Brain microvascular endothelial cell (primary cell): ENCODE measurements at regions not wholly inside any gene's neighbourhood (a gene's known extent, or its start where the extent isn't known, plus 50 kb on each side); places are given as distances from the start of the nearest gene placed in this dataset.
"Not testable (repeated sequence)": the region's sequence is repeated elsewhere in the genome, so short reads cannot be mapped to it uniquely, and the experiment has no call there.

Source experiments
- DNase-seq: peaks from one replicate; pipeline ENCODE4 v3.0.0-alpha.2; 2020
- H3K27ac ChIP-seq: fragments of 250-450 bp; sonication (Bioruptor Pico); 2 replicates; pipeline ENCODE4 v1.5.1; 2020; ENCODE audit warnings: mild to moderate bottlenecking, moderate library complexity
- H3K27me3 ChIP-seq: fragments of 250-450 bp; sonication (Bioruptor Pico); replicated peaks from 2 replicates; pipeline ENCODE4 v1.5.1; 2020; ENCODE audit warnings: mild to moderate bottlenecking
- H3K36me3 ChIP-seq: fragments of 250-450 bp; sonication (Bioruptor Pico); replicated peaks from 2 replicates; pipeline ENCODE4 v1.5.1; 2020; ENCODE audit warnings: mild to moderate bottlenecking
- H3K4me3 ChIP-seq: 2 replicates; pipeline ENCODE4 v1.5.1; 2011; ENCODE audit warnings: low read depth, mild to moderate bottlenecking, control low read depth, low read length, moderate library complexity
- in situ Hi-C: cut with HindIII; loops from 2 replicates; pipeline ENCODE4 v1.10.0; 2017; ENCODE audit warnings: low sequenced_read_pairs, low pct_ligation_motif_present
- TF ChIP-seq, protein P1 (sequence below): IDR thresholded peaks from 2 replicates; pipeline ENCODE4 v1.5.1; 2011; ENCODE audit warnings: low read depth, mild to moderate bottlenecking, moderate library complexity, low read length, control low read depth, inconsistent platforms; ENCODE audit errors: missing control alignments

DNA sequence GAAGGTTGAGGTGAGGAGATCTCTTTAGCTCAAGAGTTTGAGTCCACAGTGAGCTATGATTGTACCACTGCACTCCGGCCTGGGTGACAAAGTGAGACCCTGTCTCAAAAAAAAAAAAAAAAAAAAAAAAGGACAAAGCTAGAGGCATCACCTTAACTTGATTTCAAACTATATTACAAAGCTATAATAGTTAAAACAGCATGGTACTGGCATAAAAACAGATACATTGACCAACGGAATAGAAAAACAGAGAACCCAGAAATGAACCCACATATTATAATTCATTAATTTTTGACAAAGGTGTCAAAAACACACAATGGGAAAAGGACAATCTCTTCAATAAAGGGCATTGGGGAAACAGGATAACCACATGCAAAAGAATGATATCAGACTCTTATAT, 50.8 kb upstream of the MBOAT1 start:
- TF ChIP-seq, protein P1, sequence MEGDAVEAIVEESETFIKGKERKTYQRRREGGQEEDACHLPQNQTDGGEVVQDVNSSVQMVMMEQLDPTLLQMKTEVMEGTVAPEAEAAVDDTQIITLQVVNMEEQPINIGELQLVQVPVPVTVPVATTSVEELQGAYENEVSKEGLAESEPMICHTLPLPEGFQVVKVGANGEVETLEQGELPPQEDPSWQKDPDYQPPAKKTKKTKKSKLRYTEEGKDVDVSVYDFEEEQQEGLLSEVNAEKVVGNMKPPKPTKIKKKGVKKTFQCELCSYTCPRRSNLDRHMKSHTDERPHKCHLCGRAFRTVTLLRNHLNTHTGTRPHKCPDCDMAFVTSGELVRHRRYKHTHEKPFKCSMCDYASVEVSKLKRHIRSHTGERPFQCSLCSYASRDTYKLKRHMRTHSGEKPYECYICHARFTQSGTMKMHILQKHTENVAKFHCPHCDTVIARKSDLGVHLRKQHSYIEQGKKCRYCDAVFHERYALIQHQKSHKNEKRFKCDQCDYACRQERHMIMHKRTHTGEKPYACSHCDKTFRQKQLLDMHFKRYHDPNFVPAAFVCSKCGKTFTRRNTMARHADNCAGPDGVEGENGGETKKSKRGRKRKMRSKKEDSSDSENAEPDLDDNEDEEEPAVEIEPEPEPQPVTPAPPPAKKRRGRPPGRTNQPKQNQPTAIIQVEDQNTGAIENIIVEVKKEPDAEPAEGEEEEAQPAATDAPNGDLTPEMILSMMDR: no peak
- Histone ChIP-seq H3K36me3 (no peaks in the 10 kb centered on the region), H3K4me3 (no peak overlapping the region), H3K27me3 (no peaks in the 10 kb centered on the region), H3K27ac (no peak overlapping the region)
- in situ Hi-C loops: no loop called here
- DNase-seq: no peak

DNA sequence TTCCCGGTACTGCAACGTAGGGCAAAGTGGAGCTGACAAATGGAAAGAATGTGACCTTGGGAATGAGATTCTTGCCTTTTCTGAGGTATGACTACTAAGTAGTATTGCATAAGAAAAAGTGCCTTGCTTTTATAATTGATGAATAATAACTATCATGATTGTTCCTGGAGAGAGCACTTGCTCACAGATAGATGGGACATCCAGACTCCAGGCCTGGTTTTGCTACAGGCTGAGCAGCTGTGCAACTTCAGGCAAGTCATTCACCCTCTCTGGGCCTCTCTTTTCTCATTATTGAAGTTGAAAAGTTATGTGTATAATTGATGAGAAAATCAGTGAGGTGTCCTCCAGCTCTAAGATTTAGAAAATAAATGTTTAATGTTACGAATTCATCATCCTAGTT, 53.6 kb upstream of the MBOAT1 start:
- no peaks in the 10 kb centered on the region for H3K27me3 ChIP-seq
- H3K36me3 ChIP-seq: no peaks in the 10 kb centered on the region
- TF ChIP-seq, protein P1: no peak
- H3K4me3 ChIP-seq: no peak overlapping the region
- in situ Hi-C loops: no loop called here
- H3K27ac ChIP-seq: no peak overlapping the region
- no peak for DNase-seq

DNA sequence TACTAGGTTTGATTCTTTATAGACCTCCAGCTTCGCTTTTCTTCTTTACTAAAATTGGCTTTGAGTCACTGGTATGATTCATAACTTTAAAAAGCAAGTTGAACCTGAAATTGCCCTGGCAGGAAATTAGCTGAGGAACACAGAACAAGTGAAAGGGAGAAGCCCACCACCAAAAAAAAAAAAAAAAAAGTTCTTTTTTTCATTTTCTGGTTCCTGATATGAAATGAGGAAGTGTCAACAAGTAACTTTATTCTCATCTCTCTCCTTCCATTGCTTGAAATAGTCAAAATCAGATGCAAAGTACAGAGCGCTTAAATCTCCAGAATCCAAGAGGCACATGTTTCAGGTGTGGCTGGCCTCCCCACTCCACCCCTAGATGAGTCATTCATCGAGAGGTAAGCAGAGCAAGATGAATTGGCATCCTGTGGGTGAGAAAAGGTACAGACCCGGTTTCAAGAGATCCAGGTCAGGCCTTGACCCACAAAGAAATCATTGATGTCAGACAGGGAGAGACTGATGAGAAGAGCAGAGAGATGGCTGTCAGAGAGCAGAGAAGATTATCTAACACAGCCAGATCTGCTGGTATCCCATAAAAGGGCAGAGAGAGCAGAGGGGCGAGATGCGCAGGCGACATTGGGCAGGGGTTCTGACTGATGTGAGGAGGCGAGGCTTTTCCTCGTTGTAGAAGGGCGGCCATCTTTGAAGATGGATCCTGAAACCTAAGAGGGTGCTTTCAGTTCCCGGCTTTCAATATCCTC, 54.8 kb upstream of the MBOAT1 start:
- TF ChIP-seq, protein P1: no peak
- Histone ChIP-seq H3K27me3 (no peaks in the 10 kb centered on the region), H3K27ac (no peak overlapping the region), H3K4me3 (no peak overlapping the region), H3K36me3 (no peaks in the 10 kb centered on the region)
- in situ Hi-C loops: no loop called here
- no peak for DNase-seq

DNA sequence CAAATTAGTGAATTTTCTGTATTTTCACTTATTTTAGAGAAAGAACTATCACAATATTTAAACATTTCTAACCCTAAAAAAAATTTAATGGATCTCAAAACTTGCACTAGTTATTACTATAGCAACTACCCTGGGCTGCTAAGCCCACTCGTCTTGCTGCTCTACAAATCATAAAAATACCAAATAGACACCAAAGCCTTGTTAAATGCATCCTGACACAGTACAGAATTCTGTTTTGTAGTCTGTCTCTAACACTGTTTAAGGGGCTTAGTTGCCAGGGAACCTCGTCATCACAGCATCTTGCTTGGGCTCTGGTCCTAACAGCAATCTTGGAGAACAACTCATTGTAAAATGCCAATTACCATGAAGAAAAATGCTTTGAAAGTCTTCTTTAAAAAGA, 56.9 kb upstream of the MBOAT1 start:
- DNase-seq: no peak
- in situ Hi-C loops: no loop called here
- Histone ChIP-seq H3K27me3 (no peaks in the 10 kb centered on the region), H3K4me3 (no peak overlapping the region), H3K36me3 (no peaks in the 10 kb centered on the region), H3K27ac (no peak overlapping the region)
- TF ChIP-seq, protein P1: no peak

DNA sequence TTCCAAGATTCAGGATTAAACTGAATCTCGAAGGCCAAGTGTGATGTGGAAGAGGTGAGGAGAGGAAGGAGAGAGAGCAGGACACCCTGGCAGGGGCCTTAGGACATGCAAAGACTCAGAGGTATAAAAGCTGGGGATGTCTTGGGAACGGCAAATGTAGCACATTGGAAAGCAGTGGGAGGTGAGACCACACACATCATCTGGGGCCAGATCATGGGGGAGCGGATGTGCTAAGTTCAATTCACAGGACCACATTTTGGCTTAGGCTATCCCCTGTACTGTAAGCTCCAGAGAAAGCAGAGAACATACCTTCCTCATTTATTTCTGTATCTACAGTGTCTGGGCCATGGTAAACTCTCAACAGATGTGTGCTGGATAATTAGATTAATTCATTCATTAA, 59.5 kb upstream of the MBOAT1 start:
- H3K27ac ChIP-seq: no peak overlapping the region
- no peak overlapping the region for H3K4me3 ChIP-seq
- H3K36me3 ChIP-seq: no peaks in the 10 kb centered on the region
- TF ChIP-seq, protein P1: no peak
- no peaks in the 10 kb centered on the region for H3K27me3 ChIP-seq
- DNase-seq: no peak
- in situ Hi-C loops: no loop called here

DNA sequence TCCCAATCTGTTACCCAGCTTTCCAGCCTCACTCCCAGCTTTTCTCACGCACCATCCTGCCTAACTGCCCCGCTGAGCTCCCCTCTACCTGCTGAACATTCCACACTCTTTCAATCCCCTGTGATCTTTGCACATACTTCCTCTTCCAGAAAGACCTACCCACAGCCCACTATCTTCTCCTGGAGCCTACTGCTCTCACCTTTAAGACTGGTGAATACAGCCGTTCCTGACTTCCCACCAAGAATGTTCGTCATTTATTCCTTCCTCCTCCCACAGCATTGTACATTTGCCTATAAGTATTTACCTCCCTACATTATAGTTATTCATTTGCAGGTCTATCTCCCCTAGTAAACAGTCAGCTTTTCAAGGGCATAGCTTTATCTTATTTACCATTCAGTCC, 61.9 kb upstream of the MBOAT1 start:
- DNase-seq: no peak
- TF ChIP-seq, protein P1: no peak
- in situ Hi-C loops: no loop called here
- Histone ChIP-seq H3K4me3 (no peak overlapping the region), H3K27me3 (peaks cover 4% of the 10 kb centered on the region), H3K27ac (no peak overlapping the region), H3K36me3 (no peaks in the 10 kb centered on the region)

DNA sequence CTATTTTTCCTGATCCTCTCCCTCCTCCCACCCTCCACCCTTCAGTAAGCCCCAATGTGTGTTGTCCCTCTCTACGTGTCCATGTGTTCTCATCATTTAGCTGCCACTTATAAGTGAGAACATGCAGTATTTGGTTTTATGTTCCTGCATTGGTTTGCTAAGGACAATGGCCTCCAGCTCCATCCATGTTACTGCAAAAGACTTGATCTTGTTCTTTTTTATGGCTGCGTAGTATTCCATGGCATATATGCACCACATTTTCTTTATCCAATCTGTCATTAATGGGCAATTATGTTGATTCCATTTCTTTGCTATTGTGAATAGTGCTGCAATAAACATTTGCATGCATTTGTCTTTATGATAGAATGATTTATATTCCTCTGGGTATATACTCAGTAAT, 63.6 kb upstream of the MBOAT1 start:
- in situ Hi-C loops, DNase-seq: not testable (repeated sequence)

DNA sequence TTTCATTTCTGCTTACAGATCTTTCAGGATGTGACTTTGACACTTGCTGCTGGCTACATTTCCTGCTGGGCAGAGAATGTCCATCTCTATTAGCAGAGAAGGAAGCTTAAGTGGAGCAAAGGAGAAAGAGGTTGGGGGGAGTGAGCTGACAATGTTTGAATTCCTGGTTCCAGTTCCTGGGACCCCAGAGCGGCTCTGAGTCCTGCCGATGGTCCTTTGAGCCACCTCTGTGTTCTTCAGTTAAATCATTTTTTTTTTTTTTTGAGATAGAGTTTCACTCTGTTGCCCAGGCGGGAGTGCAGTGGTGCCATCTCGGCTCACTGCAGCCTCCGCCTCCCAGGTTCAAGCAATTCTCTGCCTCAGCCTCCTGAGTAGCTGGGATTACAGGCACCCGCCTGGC, 65.5 kb upstream of the MBOAT1 start:
- in situ Hi-C loops, H3K4me3 ChIP-seq, H3K36me3 ChIP-seq, H3K27me3 ChIP-seq, DNase-seq, H3K27ac ChIP-seq: not testable (repeated sequence)

More for the DNA sequence above, 63.6 kb upstream of the MBOAT1 start:
- not testable (repeated sequence) for H3K27ac ChIP-seq, H3K27me3 ChIP-seq, H3K4me3 ChIP-seq, H3K36me3 ChIP-seq
